HCT116 (cell line): ENCODE measurements at regions not wholly inside any gene's neighbourhood (a gene's known extent, or its start where the extent isn't known, plus 50 kb on each side); places are given as distances from the start of the nearest gene placed in this dataset.

Experiments
- ATAC-seq: fragments of 200-7000 bp; cut with Tn5 transposase; 2 replicates; pipeline ENCODE4 v1.9.1; 2020; ENCODE audit warnings: mild to moderate bottlenecking, moderate library complexity
- BruUV-seq: library from RNA; stranded (reverse); fragments of 400-500 nt; replicated peaks from 2 replicates; lab custom pipeline; 2021; lab: Mats Ljungman, UMichigan
- CTCF ChIA-PET: fragments of 300-600 bp; sonication (Branson Sonifier 250); formaldehyde crosslinking; loops from one replicate; lab custom pipeline; 2021; ENCODE audit warnings: antibody characterized with exemption; lab: Charles Lee
- POLR2A ChIA-PET: fragments of 300-600, 350-600 bp; sonication (Branson Sonifier 250); formaldehyde crosslinking; loops from one replicate; lab custom pipeline; 2021; ENCODE audit warnings: antibody characterized with exemption; lab: Charles Lee
- RAD21 ChIA-PET, 2 experiments: fragments of 300-600 bp; sonication (Branson Sonifier 250); formaldehyde crosslinking; loops; one replicate each; lab custom pipeline; 2023; ENCODE audit warnings: low total read pairs in 2 of 2; ENCODE audit not compliant: uncharacterized antibody in 2 of 2, unreplicated experiment in 2 of 2, low non-redundant PET in 1 of 2; lab: Charles Lee
- DNase-seq: peaks from one replicate; pipeline ENCODE4 v3.0.0-alpha.2; 2010; ENCODE audit warnings: low read depth, low spot score
- H2AFZ ChIP-seq: fragments of 200-600 bp; shearing (Covaris generic), sonication (generic); 2 replicates; pipeline ENCODE4 v1.6.1; 2017; ENCODE audit warnings: low read depth, mixed run types, mixed read lengths, antibody characterized with exemption, low read length; ENCODE audit not compliant: poor library complexity, severe bottlenecking
- H3K27ac ChIP-seq: 2 replicates; pipeline ENCODE4 v1.5.1; 2012; ENCODE audit warnings: low read depth, low read length
- H3K27me3 ChIP-seq: fragments of 200-600 bp; sonication (generic); 2 replicates; pipeline ENCODE4 v1.6.1; 2016; ENCODE audit warnings: mixed run types, low read length, mixed read lengths; ENCODE audit not compliant: insufficient read depth
- H3K36me3 ChIP-seq, 2 experiments: fragments of 200-500 bp in 1 of 2; fragments of 200-600 bp in 1 of 2; sonication (Bioruptor generic) in 1 of 2; sonication (generic) in 1 of 2; 2 replicates each; pipeline versions ENCODE4 v1.5.1 to v1.6.1; 2014 to 2016; ENCODE audit warnings: low read length in 2 of 2, inconsistent platforms in 1 of 2, mixed read lengths in 1 of 2, mixed run types in 1 of 2; ENCODE audit not compliant: insufficient read depth in 2 of 2, control insufficient read depth in 1 of 2
- H3K4me1 ChIP-seq, 2 experiments: fragments of 200-600 bp in 1 of 2; sonication (generic) in 1 of 2; 2 replicates each; pipeline versions ENCODE4 v1.5.1 to v1.6.1; 2012 to 2017; ENCODE audit warnings: low read length in 2 of 2, inconsistent platforms in 1 of 2, mild to moderate bottlenecking in 1 of 2, mixed read lengths in 1 of 2, mixed run types in 1 of 2, moderate library complexity in 1 of 2; ENCODE audit not compliant: insufficient read depth in 2 of 2, control insufficient read depth in 1 of 2
- H3K4me2 ChIP-seq: fragments of 200-600 bp; sonication (generic); 2 replicates; pipeline ENCODE4 v1.6.1; 2017; ENCODE audit warnings: mixed run types, low read length, mixed read lengths
- H3K4me3 ChIP-seq, 2 experiments: fragments of 200-600 bp in 1 of 2; sonication (generic) in 1 of 2; replicated peaks in 1 of 2; 2 replicates each; pipeline ENCODE4 v1.5.1; 2011 to 2016; ENCODE audit warnings: low read length in 2 of 2, control low read depth in 1 of 2, low read depth in 1 of 2, mild to moderate bottlenecking in 1 of 2, mixed read lengths in 1 of 2, mixed run types in 1 of 2
- H3K79me2 ChIP-seq: fragments of 200-600 bp; sonication (generic); 2 replicates; pipeline ENCODE4 v1.6.1; 2017; ENCODE audit warnings: mild to moderate bottlenecking, mixed run types, low read length, moderate library complexity, mixed read lengths; ENCODE audit not compliant: insufficient read depth
- H3K9ac ChIP-seq: fragments of 200-600 bp; sonication (generic); 2 replicates; pipeline ENCODE4 v1.6.1; 2016; ENCODE audit warnings: low read length, mixed read lengths
- H3K9me2 ChIP-seq: fragments of 200-600 bp; sonication (generic), shearing (Covaris generic); 2 replicates; pipeline ENCODE4 v1.6.1; 2017; ENCODE audit warnings: mixed run types, mild to moderate bottlenecking, moderate library complexity; ENCODE audit not compliant: insufficient read depth
- H3K9me3 ChIP-seq, 2 experiments: fragments of 200-500 bp in 1 of 2; fragments of 200-600 bp in 1 of 2; sonication (Bioruptor generic) in 1 of 2; sonication (generic) in 1 of 2; 2 replicates each; pipeline ENCODE4 v1.6.1; 2014 to 2017; ENCODE audit warnings: low read length in 2 of 2, mixed read lengths in 2 of 2, inconsistent platforms in 1 of 2, low read depth in 1 of 2, mild to moderate bottlenecking in 1 of 2, mixed run types in 1 of 2, moderate library complexity in 1 of 2; ENCODE audit not compliant: control insufficient read depth in 1 of 2, insufficient read depth in 1 of 2
- H4K20me1 ChIP-seq: fragments of 200-600 bp; sonication (generic), shearing (Covaris generic); 2 replicates; pipeline ENCODE4 v1.6.1; 2017; ENCODE audit warnings: mixed run types, mild to moderate bottlenecking, moderate library complexity; ENCODE audit not compliant: insufficient read depth
- CBX3 ChIP-seq: IDR thresholded peaks from 2 replicates; pipeline ENCODE4 v1.6.1; 2012; ENCODE audit warnings: low read depth
- CEBPB ChIP-seq: IDR thresholded peaks from 2 replicates; pipeline ENCODE4 v1.6.1; 2012; ENCODE audit warnings: low read depth
- ELF1 ChIP-seq: IDR thresholded peaks from 2 replicates; pipeline ENCODE4 v1.6.1; 2012; ENCODE audit warnings: low read depth, borderline replicate concordance
- EZH2 ChIP-seq: fragments of 200-600 bp; sonication (generic); IDR thresholded peaks from 2 replicates; pipeline ENCODE4 v1.6.1; 2017; ENCODE audit warnings: antibody characterized with exemption, mixed run types
- FOSL1 ChIP-seq: IDR thresholded peaks from 2 replicates; pipeline ENCODE4 v1.6.1; 2012; ENCODE audit warnings: low read depth
- POLR2A ChIP-seq: IDR thresholded peaks from 2 replicates; pipeline ENCODE4 v1.7.0; 2011; ENCODE audit warnings: borderline replicate concordance; ENCODE audit not compliant: insufficient read depth, insufficient read length; ENCODE audit errors: extremely low read depth
- SIN3A ChIP-seq: IDR thresholded peaks from 2 replicates; pipeline ENCODE4 v1.6.1; 2012; ENCODE audit warnings: low read depth
- SP1 ChIP-seq: IDR thresholded peaks from 2 replicates; pipeline ENCODE4 v1.6.1; 2012; ENCODE audit warnings: low read depth
- SRF ChIP-seq: IDR thresholded peaks from 2 replicates; pipeline ENCODE4 v1.6.1; 2012; ENCODE audit warnings: low read depth
- intact Hi-C: fragments of 100-400 bp; cut with micrococcal nuclease; formaldehyde crosslinking; loops from 2 replicates; pipeline ENCODE4 v1.10.0; 2022
- TF ChIP-seq, protein P1 (sequence below): IDR thresholded peaks from 2 replicates; pipeline ENCODE4 v1.6.1; 2012
- TF ChIP-seq, protein P2 (sequence below), 3 experiments: fragments of 200-600 bp in 1 of 3; sonication (generic) in 1 of 3; IDR thresholded peaks in 2 of 3; conservative IDR thresholded peaks in 1 of 3; 2 replicates each; pipeline ENCODE4 v1.5.1; 2012 to 2017; ENCODE audit warnings: low read depth in 2 of 3, low read length in 2 of 3, antibody characterized with exemption in 1 of 3, borderline replicate concordance in 1 of 3, control low read depth in 1 of 3, mild to moderate bottlenecking in 1 of 3, mixed read lengths in 1 of 3, mixed run types in 1 of 3, moderate library complexity in 1 of 3; ENCODE audit not compliant: insufficient read depth in 1 of 3
- TF ChIP-seq, protein P3 (sequence below): IDR thresholded peaks from 2 replicates; pipeline ENCODE4 v1.6.1; 2011; ENCODE audit warnings: mild to moderate bottlenecking, low read length, moderate library complexity; ENCODE audit not compliant: insufficient replicate concordance; ENCODE audit errors: extremely low read depth

DNA sequence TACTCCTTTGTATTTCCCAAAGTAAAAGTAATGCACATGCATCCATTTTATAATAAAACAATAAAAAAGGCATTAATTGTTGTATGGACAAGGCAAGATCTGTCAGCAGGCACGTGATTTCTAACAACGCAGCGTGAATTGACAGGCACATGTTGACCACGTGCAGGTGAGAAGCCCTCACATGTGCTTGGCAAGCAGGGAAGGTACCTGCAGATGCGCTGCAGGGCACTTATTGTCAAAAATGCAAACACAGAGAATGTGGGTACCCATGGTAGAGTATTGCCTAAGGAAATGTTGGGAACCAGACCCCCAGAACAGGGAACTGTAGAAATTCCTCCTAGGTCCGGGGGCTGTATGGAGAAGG is 515.0 kb upstream of the HS6ST1 start:
- BruUV-seq = no TSS peak
- no peaks in the 10 kb centered on the region for H3K36me3 ChIP-seq
- no peaks in the 10 kb centered on the region for H4K20me1 ChIP-seq
- RAD21 ChIA-PET = no interaction called here
- no peaks in the 10 kb centered on the region for H3K4me1 ChIP-seq
- H3K27ac ChIP-seq = no peak overlapping the region
- DNase-seq = no peak
- H3K9me2 ChIP-seq = no peaks in the 10 kb centered on the region
- H3K4me3 ChIP-seq = no peak overlapping the region
- H3K9me3 ChIP-seq = no peaks in the 10 kb centered on the region
- no peak overlapping the region for H3K9ac ChIP-seq
- TF ChIP-seq POLR2A (no peak), EZH2 (no peak), CEBPB (no peak), SIN3A (no peak), FOSL1 (no peak), SRF (no peak), CBX3 (no peak), SP1 (no peak), ELF1 (no peak)
- TF ChIP-seq, protein P1, sequence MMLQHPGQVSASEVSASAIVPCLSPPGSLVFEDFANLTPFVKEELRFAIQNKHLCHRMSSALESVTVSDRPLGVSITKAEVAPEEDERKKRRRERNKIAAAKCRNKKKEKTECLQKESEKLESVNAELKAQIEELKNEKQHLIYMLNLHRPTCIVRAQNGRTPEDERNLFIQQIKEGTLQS = no peak
- TF ChIP-seq, protein P2, sequence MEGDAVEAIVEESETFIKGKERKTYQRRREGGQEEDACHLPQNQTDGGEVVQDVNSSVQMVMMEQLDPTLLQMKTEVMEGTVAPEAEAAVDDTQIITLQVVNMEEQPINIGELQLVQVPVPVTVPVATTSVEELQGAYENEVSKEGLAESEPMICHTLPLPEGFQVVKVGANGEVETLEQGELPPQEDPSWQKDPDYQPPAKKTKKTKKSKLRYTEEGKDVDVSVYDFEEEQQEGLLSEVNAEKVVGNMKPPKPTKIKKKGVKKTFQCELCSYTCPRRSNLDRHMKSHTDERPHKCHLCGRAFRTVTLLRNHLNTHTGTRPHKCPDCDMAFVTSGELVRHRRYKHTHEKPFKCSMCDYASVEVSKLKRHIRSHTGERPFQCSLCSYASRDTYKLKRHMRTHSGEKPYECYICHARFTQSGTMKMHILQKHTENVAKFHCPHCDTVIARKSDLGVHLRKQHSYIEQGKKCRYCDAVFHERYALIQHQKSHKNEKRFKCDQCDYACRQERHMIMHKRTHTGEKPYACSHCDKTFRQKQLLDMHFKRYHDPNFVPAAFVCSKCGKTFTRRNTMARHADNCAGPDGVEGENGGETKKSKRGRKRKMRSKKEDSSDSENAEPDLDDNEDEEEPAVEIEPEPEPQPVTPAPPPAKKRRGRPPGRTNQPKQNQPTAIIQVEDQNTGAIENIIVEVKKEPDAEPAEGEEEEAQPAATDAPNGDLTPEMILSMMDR (IDR thresholded peaks at IDR 0.05 in 2 of 3, conservative IDR thresholded peaks at IDR 0.05 in 1 of 3; ENCODE audit: borderline replicate concordance in 1 of 3, insufficient read depth in 1 of 3, low read depth in 2 of 3, low read length in 2 of 3) = no peak
- TF ChIP-seq, protein P3, sequence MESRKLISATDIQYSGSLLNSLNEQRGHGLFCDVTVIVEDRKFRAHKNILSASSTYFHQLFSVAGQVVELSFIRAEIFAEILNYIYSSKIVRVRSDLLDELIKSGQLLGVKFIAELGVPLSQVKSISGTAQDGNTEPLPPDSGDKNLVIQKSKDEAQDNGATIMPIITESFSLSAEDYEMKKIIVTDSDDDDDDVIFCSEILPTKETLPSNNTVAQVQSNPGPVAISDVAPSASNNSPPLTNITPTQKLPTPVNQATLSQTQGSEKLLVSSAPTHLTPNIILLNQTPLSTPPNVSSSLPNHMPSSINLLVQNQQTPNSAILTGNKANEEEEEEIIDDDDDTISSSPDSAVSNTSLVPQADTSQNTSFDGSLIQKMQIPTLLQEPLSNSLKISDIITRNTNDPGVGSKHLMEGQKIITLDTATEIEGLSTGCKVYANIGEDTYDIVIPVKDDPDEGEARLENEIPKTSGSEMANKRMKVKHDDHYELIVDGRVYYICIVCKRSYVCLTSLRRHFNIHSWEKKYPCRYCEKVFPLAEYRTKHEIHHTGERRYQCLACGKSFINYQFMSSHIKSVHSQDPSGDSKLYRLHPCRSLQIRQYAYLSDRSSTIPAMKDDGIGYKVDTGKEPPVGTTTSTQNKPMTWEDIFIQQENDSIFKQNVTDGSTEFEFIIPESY = no peak
- no peaks in the 10 kb centered on the region for H3K79me2 ChIP-seq
- POLR2A ChIA-PET = no interaction called here
- CTCF ChIA-PET = no interaction called here
- no peak overlapping the region for H3K4me2 ChIP-seq
- H2AFZ ChIP-seq = no peak overlapping the region
- H3K27me3 ChIP-seq = peaks cover 15% of the 10 kb centered on the region
- intact Hi-C loops = no loop called here
- ATAC-seq = no peak
